Mammary epithelial cell (primary cell): ENCODE measurements at regions not wholly inside any gene's neighbourhood (a gene's known extent, or its start where the extent isn't known, plus 50 kb on each side); places are given as distances from the start of the nearest gene placed in this dataset.

Source experiments
- EZH2 ChIP-seq: IDR thresholded peaks from 2 replicates; pipeline ENCODE4 v1.6.1; 2012; ENCODE audit warnings: low read length, inconsistent platforms, borderline replicate concordance
- TF ChIP-seq, protein P1 (sequence below), 2 donors: IDR thresholded peaks in 1 of 2; conservative IDR thresholded peaks in 1 of 2; 2 replicates each; pipeline ENCODE4 v1.5.1; 2011 to 2012; ENCODE audit warnings: inconsistent platforms in 2 of 2, low read length in 2 of 2, mild to moderate bottlenecking in 2 of 2, control low read depth in 1 of 2, low read depth in 1 of 2; ENCODE audit not compliant: insufficient read depth in 1 of 2; ENCODE audit errors: extremely low read depth in 1 of 2

GRCh38 chr4:86472377-86473019, 112.6 kb upstream of the MAPK10 start:
- TF ChIP-seq EZH2: no peak
- TF ChIP-seq, protein P1, sequence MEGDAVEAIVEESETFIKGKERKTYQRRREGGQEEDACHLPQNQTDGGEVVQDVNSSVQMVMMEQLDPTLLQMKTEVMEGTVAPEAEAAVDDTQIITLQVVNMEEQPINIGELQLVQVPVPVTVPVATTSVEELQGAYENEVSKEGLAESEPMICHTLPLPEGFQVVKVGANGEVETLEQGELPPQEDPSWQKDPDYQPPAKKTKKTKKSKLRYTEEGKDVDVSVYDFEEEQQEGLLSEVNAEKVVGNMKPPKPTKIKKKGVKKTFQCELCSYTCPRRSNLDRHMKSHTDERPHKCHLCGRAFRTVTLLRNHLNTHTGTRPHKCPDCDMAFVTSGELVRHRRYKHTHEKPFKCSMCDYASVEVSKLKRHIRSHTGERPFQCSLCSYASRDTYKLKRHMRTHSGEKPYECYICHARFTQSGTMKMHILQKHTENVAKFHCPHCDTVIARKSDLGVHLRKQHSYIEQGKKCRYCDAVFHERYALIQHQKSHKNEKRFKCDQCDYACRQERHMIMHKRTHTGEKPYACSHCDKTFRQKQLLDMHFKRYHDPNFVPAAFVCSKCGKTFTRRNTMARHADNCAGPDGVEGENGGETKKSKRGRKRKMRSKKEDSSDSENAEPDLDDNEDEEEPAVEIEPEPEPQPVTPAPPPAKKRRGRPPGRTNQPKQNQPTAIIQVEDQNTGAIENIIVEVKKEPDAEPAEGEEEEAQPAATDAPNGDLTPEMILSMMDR (conservative IDR thresholded peaks at IDR 0.05 in 1 of 2, IDR thresholded peaks at IDR 0.05 in 1 of 2; ENCODE audit: extremely low read depth in 1 of 2, insufficient read depth in 1 of 2, low read depth in 1 of 2, low read length in 2 of 2): no peak
